Bronchial epithelial cell (primary cell): ENCODE measurements at regions not wholly inside any gene's neighbourhood (a gene's known extent, or its start where the extent isn't known, plus 50 kb on each side); places are given as distances from the start of the nearest gene placed in this dataset.

Experiments
- DNase-seq: peaks from one replicate; pipeline ENCODE4 v3.0.0-alpha.2; 2010; ENCODE audit warnings: low read depth
- FAIRE-seq: peaks from 2 replicates; lab custom pipeline; 2011; peaks lifted over from hg19 to GRCh38; lab: Jason Lieb, UNC
- H3K27me3 ChIP-seq: 2 replicates; pipeline ENCODE4 v1.5.1; 2011; ENCODE audit warnings: low read length; ENCODE audit not compliant: control insufficient read depth, insufficient read depth
- H3K36me3 ChIP-seq: 2 replicates; pipeline ENCODE4 v1.5.1; 2011; ENCODE audit warnings: low read length; ENCODE audit not compliant: control insufficient read depth, insufficient read depth
- H3K4me3 ChIP-seq: 2 replicates; pipeline ENCODE4 v1.5.1; 2011; ENCODE audit warnings: mild to moderate bottlenecking, low read depth, low read length, control low read depth
- TF ChIP-seq, protein P1 (sequence below): IDR thresholded peaks from 2 replicates; pipeline ENCODE4 v1.5.1; 2011; ENCODE audit warnings: mild to moderate bottlenecking, moderate library complexity, low read length, control low read depth, inconsistent platforms; ENCODE audit not compliant: insufficient read depth, severe bottlenecking

- DNase-seq (peak; percentile 37), FAIRE-seq (no peak)
- TF ChIP-seq, protein P1, sequence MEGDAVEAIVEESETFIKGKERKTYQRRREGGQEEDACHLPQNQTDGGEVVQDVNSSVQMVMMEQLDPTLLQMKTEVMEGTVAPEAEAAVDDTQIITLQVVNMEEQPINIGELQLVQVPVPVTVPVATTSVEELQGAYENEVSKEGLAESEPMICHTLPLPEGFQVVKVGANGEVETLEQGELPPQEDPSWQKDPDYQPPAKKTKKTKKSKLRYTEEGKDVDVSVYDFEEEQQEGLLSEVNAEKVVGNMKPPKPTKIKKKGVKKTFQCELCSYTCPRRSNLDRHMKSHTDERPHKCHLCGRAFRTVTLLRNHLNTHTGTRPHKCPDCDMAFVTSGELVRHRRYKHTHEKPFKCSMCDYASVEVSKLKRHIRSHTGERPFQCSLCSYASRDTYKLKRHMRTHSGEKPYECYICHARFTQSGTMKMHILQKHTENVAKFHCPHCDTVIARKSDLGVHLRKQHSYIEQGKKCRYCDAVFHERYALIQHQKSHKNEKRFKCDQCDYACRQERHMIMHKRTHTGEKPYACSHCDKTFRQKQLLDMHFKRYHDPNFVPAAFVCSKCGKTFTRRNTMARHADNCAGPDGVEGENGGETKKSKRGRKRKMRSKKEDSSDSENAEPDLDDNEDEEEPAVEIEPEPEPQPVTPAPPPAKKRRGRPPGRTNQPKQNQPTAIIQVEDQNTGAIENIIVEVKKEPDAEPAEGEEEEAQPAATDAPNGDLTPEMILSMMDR = no peak
- Histone ChIP-seq H3K27me3 (no peaks in the 10 kb centered on the region), H3K4me3 (no peak overlapping the region), H3K36me3 (no peaks in the 10 kb centered on the region)
These were observed 193.2 kb upstream of the VGLL2 start for GRCh38 chr6:117072134-117072533.

DNA sequence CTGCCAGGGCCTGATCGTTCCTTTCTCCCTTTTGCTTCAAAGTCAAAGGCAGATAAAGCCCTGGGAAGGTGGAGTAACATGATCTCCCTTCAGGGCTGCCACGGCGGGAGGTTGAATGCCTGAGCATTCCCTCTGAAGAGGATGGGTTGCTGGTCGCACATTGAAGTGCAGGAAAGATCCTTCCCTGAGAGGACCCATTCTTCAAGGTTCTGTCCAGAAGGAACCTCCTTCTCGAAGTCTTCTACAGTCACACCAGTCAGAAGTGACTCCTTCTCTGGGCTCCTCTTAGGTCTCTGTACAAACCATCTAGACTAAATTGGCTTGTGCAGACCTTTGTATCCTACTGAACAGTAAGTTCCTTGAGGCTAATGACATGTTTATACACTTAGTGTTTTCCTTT is 192.6 kb upstream of the VGLL2 start:
- DNase-seq (no peak), FAIRE-seq (no peak)
- TF ChIP-seq, protein P1 = no peak
- no peak overlapping the region for H3K4me3 ChIP-seq
- H3K27me3 ChIP-seq = no peaks in the 10 kb centered on the region
- H3K36me3 ChIP-seq = no peaks in the 10 kb centered on the region

- Histone ChIP-seq H3K27me3 (no peaks in the 10 kb centered on the region), H3K36me3 (no peaks in the 10 kb centered on the region), H3K4me3 (no peak overlapping the region)
- FAIRE-seq (no peak), DNase-seq (no peak)
- TF ChIP-seq, protein P1 = no peak
These were observed 190.7 kb upstream of the VGLL2 start for GRCh38 chr6:117074672-117075071.

DNA sequence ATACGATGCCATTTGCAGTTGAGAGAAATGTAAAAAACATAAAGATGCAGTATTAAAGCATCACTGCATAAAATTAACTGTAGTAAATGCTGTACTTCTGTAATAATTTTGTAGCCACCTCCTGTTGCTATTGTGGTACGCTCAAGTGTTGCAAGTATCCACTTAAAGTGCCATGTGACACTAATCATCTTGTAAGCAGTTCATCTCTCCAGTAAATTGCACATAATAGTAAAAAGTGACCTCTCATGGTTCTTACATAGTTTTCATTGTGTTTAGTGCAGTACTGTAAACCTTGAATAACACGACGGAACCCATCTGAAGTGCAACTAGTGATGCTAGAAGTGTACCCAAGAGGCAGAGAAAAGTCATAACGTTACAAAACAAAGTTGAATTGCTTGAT is 190.1 kb upstream of the VGLL2 start:
- no peak overlapping the region for H3K4me3 ChIP-seq
- no peak for FAIRE-seq
- H3K27me3 ChIP-seq = no peaks in the 10 kb centered on the region
- H3K36me3 ChIP-seq = no peaks in the 10 kb centered on the region
- DNase-seq = no peak
- TF ChIP-seq, protein P1 = no peak

DNA sequence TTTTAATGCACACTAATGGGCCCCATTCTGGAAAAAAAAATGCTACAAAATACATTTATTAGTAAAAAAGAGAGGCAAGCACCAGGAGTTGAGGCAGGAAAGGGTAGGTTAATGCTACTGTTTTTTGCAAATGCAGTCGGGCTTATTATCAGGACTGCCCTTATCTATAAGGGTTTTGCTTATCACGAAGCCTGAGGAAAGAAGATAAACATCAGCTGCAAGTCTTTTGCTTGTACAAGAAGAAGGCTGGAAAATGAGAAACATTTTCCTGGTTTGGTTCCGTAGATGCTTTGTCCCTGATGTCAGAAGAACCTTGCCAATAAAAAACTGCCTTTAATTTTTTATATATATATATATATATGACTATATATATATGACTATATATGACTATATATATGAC is 189.3 kb upstream of the VGLL2 start:
- TF ChIP-seq, protein P1 = no peak
- Histone ChIP-seq H3K27me3 (no peaks in the 10 kb centered on the region), H3K4me3 (no peak overlapping the region), H3K36me3 (no peaks in the 10 kb centered on the region)
- DNase-seq = no peak
- no peak for FAIRE-seq

GRCh38 chr6:117077300-117077699 is 188.1 kb upstream of the VGLL2 start:
- DNase-seq = no peak
- Histone ChIP-seq H3K27me3 (no peaks in the 10 kb centered on the region), H3K4me3 (no peak overlapping the region), H3K36me3 (no peaks in the 10 kb centered on the region)
- TF ChIP-seq, protein P1 = no peak
- FAIRE-seq = no peak
